DMS153 treated with DMSO at 0.1 percent for 48 hours (cell line): ENCODE measurements at regions not wholly inside any gene's neighbourhood (a gene's known extent, or its start where the extent isn't known, plus 50 kb on each side); places are given as distances from the start of the nearest gene placed in this dataset.

Experiments used
- DNase-seq: peaks from one replicate; lab custom pipeline; 2025; ENCODE audit not compliant: unreplicated experiment; lab: John Stamatoyannopoulos, UW

DNA sequence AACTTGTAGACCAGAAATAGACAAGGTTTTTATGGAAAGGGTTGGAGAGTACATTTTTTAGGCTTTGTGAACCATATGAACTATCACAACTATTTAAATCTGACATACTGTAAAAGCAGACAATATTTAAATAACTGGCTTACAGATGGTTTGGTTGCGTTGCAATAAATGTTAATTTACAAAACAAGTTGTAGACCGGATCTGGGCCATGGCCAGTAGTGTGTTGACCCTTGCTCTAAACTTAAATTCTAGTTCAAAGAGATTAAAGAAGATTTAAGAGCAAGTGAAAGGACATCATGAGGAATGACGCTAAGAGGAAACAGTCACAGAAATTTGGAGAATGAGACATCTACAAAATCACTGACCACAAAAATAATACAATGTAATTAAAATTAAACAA, 652.7 kb downstream of the DCDC2C start:
- DNase-seq: no peak

DNA sequence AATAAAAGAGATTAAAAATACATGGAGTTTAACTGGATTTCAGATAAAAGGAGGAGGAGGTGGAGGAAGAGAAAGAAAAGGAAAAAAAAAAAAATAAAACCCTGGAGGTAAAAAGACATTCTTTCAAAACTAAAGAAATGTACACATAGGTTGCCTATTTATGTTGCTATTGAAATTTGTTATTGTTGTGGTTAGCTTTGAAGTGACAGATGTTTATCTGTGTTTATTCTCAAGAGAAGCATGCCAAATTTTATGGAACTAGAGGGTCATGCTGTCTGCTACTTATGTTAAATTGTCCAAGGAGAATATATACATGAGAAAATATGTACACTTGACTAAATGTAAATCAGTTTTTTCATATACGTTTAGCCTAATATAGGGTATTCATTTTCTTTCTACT, 653.2 kb downstream of the DCDC2C start:
- no peak for DNase-seq

DNA sequence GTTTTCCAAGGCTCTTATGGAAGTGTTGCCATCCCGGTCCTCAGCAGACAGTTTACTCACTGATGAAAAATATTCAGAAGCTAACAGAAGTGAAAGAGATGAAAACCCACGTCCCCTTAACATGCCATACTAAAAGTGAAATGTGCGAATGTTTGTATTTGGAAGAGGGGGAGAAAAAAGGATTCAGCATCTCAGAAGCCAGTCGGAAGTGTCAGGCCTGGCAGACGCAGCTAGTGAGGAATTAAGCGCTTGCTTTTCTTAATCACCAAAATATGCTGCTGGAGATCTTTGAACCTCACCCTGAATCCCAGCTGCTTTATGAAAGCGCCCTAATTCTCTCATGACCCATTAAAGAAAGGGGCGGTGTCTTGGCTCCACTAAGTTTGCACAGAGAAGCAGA, 653.7 kb downstream of the DCDC2C start:
- DNase-seq: no peak

DNA sequence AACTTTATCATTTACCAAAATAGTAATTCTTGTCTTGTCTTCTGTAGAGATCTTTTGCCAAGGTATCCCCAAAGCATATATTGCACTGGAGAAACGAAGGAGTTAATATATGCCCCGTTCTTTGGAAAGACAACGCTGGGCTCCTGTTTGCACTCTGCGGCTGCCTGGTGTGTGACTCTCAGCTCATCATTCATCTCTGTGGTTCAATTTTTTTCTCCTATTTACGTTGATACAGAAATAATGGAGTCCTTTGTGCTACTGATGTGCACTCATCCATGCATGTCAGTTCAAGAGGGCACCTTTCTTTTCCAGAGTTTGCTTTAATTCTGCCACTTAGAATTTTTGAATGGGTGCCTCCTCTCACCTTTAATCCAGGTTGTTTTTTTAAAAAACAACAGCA, 655.5 kb downstream of the DCDC2C start:
- peak; percentile 95 for DNase-seq

DNA sequence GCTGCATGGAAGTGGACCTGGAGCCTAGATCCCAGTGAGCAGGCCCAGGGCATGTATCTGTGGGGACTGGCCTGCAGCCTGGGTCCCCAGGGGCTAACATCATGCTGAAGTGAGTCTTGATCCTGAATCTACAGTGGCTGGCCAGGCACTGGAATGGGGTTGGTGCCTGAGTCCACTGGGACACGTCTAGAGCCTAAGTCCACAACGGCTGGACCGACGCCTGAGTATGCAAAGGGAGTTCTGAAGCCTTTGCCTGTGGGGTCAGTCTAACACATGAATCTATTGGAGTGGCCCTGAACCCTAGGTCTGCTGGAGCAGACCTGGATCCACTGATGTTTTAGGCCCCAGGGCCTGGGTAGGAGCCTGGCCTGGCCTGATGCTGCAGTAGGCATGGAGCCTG, 665.5 kb downstream of the DCDC2C start:
- no peak for DNase-seq

DNA sequence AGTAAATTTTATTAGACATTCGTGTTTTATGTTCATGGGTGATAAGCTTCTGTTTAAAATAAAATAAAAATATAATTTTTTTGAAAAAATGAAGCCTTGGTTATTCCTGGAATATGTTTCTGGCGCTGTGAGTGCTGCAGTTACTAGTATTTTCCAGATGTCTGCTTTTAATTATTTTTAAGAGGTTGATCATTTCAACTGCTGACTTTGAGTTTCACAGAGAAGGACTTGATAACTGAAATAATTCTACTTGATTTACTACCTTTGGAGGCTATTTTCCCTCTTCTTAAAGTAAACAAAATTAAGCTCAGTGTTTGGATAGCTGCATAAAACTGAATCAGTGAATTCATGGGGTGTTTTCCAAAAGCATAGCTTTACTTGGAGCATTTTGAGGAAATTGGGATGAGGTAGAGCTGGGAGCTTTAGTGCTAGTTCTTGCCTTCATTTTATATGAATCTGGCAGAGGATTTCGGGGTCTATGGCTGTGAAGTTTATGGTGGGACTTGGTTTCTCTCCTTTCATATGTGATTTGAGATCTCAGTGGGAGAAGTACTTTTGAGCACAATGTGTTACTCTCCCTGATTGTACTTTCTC, 666.5 kb downstream of the DCDC2C start:
- DNase-seq: no peak

DNA sequence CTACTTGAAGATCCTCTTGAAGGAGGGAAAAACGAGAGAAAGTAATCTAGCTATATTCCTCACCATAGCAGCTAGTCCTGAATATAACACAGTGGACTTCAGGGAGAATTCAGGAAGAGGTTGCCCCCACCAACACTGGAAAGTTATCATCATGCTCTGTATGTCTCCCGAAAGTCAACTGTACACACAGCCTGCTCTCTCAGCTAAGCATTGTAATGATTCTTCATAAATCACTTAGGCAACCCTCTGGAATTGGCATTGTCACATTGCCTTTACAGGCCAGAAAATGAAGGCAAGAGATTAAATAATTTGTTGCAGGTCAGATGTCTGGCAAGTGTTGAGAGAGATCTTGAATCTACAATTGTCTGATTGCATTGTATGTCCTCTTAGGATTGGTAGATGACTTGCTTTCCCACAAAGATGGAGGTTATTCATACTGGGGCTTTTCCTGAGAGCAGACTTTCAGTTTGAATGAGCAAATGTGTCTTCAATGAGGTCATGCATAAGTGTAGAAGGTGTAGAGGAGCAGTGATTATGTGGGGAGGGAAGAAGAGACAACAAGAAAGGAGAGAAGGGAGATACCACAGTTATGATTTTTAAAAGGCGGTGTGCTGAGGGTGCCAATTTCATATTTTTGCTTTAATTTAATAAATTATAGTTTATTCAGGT, 667.2 kb downstream of the DCDC2C start:
- DNase-seq: no peak

DNA sequence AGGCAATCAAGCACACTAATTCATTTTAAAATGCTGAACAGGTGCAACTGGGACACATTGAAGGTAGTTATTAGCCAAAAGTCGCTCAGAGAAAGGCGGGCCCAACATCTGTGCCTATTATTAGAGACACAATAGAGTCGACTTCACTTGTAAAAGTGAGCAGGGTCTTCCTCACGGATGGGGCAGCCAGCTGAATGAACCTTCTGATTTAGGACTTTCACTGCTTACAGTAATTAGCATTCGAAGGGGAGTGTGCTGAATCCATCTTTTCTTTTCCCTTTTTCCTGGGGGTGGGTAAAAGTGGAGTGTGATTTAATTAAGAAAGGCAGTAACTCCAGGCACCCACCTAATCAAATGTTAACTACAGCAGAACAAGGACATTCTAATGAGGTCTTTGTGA, 677.7 kb downstream of the DCDC2C start:
- DNase-seq: no peak

DNA sequence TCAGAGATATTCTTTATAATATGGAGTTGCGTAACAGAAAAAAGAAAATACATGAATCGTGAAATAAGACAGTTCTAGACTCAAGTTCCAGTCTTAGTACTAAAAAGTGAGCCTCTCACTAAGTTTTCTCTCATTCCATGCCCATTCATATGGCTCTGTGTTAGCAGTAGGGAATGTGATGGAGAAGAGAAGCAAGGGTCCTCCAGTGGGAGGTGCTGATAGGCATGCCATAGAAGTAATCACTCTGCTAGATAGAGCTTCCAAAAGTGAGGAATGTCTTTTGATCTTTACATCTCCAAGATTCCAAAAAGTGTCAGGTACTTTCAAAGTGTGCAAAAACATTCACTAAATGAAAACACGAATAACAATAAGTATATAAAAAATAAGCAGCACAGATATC, 678.4 kb downstream of the DCDC2C start:
- no peak for DNase-seq

DNA sequence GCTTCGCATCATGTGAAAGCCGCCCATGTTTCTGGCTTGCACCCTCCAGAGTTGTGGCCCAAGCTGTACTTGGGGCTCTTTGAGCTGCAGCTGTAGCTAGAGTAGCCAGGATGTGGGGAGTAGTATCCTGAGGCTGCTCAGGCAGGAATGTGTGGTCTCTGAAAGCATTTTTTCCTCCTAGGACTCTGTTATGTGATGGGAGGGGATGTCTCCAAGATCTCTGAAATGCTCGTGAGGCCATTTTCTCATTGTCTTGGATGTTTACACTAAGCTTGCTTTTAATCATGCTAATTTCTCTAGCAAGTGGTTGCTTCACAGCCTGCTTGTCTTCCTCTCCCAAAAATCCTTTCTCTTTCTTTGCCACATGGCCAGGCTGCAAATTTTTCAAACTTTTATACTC, 687.6 kb downstream of the DCDC2C start:
- no peak for DNase-seq

DNA sequence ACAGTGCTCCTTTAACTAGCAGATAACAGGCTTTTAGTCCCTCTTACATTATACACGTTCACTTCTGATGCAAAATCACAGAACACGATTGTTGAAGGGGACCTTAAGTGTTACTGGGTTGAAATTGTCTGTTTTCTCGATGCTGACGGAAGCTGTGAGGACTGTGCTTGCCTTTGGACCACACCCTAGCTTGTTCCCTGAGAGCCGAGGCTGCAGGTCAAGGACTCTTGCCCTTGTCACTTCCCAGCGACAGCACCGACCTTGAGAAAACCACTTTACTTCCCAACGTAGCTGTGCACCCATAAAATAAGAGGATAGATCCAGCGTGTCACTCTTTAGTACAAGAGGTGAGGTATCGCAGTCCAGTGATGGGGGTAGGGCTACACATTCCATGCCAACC, 701.0 kb downstream of the DCDC2C start:
- DNase-seq: peak; percentile 26

DNA sequence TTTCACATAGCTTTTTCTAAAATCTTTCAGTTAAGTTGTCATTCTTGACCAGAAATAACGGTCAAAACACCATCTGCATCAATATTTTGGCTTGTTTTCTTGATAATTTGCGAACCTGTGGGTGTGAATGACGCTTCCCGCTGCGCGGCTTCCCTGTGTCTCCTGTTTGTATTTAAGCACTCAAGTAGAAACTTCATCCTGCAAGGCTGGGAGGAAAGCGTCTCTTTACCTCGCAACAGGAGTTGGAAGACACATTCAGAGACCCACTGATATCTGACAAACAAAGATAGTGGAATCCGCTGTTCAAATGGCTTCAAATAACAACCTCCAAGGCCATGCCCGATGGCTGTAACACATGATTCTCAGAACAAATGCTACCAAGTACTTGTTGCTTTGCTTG, 704.9 kb downstream of the DCDC2C start:
- no peak for DNase-seq

DNA sequence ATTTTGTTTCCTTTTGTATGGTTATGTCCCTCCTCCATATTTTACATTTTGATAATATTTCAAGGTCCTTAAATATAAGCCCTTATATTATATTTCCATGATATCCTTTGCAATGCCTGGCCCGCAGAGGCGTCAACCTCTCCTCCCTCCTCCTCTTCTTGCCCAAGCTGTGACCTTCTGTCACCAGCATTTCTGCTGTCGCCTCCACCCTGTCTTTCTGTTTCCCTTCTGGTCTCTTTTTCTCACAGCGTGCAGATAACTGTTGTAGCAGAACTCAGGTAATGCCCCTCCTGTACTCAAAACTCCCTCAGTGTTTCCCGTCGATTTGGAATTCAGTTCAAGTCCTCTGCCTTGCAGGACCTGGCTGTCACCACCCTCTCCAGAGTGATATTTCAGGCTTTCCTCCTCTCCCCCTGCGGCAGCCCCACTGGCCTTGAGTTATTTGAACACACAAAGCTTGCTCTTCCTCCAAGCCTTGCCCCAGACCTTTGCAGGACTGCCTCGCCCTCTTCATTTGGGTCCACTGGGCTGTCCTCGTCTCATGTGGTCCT, 709.3 kb downstream of the DCDC2C start:
- DNase-seq: no peak

DNA sequence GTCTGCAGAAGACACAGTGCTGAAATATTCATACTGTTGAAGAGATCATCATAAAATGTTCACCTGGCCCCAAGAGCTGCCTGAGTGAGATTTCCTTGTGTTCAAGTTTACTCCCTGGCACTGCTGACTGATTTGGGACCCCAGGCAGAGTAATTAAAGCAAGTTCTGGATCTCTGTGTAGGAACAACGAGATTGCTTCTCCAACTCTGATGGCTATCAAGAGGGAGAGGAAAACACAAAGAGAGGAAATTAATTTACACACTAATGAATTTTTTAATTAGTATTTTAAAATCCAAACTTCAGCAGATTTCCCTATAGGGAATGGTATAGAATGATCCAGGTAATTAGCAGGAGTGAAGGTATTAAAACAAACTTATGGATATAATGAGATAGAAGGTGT, 711.8 kb downstream of the DCDC2C start:
- no peak for DNase-seq

DNA sequence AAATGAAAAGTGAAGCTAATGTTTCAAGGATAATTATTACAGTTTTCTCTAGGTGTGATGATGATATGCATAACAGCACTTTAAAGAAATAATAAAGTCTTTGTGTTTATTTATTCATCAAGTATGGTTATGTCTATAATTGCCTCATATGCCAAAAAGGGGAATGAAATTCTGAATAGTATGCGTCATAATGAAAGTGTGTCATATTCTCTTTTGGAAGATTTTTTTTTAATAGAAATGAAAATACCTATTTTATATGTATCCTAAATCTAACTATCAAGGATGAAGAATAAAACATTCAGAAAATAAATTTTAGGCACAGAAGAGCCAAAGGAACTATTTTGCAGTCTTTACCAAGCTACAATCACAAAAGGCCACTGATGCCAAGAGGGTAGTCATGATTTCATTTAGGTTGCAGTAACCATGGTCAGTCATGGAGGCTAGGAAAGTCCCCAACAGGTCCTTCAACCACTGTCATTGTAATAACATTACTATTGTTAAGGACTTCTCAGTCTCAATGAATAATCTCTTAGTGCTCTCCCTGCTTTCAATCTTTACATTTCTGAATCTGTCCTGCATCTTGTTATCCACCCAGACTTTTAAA, 712.5 kb downstream of the DCDC2C start:
- no peak for DNase-seq

DNA sequence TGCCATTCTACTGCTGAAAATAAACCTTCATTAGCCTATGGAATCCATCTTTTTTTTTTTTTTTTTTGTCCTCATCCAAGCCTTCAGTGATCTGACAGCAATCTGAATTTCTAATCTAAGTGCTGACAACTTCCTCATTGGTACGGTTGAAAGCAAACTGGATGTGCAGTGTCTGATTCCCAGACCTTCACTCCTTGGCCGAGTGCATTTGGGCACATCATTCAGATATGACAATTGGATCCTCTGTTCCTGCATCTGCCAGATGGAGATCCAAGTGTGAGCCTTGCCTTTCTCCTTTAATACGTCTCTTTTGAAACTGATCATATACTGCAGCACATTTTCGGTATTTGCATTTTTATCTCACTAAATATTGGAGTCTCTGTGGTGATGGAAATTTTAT, 713.1 kb downstream of the DCDC2C start:
- no peak for DNase-seq

DNA sequence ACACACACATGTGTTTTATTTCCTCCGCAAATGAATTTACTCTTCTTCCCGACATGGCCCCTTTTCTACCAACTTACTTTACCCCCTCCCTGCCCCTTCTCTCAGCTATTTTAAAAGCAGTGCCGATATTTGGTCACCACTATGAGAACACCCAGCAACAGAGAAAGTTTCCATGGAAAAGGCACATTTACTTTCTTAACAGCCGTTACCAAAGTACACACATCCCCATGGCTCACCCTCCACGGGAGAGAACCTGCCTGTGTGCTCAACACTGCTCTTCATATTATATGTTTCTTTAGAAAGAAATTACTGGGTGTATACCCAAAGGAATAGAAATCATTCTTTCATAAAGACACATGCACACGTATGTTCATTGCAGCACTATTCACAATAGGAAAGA, 714.4 kb downstream of the DCDC2C start:
- DNase-seq: no peak

DNA sequence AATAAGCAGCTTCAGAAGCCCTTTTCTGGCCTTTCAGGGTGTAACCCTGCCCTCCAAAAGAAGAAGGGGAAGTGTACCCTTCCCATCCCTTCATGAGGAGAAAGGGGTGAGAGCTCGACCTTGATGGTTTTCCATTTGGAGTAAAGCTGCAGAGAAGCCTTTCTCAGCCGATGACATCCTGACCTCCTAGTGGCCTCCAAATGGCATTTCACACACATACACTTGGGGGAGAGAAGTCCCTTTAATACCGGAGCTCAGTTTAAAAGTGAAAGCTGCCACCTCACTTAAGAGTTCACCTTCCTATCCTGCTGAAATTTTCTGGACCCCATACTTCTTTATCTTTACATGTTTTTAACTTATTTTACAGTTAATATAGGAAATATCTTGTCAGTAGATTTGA, 716.7 kb downstream of the DCDC2C start:
- DNase-seq: no peak

DNA sequence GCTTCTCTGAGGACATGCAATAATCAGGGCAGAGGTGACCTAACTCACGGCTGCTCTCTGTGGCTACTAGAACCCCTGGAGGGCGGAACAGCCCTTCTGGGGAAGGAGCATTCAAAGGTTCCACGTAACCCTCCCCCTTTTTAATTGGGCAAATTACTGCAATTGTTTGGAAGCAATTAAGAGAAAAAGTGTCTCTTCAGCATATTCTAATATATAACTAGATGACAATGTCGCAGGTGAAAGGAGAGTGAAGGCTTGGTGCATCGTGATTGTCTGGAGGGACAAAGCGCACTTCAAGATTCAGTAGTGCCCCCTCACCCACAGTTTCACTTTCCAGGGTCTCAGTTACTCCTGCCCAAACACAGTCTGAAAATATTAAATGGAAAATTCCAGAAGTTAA, 720.8 kb downstream of the DCDC2C start:
- no peak for DNase-seq

DNA sequence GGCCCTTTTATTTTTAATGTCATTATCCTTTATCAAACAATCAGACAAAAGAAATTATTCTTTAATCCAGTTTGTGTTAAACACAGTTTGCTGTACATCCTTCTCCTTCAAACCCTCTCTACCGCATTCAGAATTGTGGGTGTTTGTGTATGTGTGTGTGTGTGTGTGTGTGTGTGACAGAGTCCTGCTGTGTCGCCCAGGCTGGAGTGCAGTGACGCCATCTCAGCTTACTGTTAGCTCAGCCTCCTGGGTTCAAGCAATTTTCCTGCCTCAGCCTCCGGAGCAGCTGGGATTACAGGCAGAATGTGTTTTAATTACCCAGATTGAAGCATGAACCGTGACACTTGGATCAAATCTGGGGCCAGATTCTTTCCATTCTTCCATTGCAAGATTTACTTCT, 723.7 kb downstream of the DCDC2C start:
- no peak for DNase-seq

DNA sequence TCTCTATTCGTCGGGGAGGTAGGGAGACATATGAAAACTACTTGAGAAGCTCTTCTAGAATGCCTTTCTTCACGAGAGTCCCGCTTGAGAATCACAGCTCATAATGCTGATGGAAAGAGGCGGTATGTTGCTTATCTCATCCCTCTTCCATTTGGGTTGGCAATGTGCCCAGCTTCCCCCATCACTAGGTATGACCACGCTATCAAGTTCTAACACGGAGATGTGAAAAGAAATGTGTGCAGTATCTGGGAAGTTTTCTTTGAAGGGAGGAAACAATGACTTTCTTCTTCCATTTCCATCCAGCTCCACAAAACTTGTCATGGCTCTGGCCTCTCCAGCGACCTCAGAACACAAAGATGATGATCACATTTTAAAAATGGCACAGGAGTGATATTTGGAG, 742.4 kb downstream of the DCDC2C start:
- DNase-seq: no peak

DNA sequence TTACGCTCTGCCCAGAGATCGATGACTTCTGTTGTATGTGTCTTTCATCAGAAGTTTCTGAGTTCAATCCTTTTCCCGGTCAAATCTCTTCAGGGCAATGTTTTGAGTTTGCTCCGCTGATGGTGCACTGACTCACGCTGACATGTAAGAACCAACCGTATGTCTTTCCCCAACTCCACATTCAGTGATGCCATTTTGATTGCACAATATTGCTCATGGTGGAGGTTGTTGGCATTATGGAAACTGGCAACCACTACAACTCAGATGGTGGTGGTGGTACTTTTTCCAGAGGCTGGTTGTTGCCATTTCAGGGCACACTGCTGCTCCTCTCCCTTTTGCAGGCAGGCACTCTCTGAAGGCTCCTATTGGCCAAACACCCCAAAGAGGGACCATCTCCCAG, 751.5 kb downstream of the DCDC2C start:
- no peak for DNase-seq
